GM20431 (cell line): ENCODE measurements at regions not wholly inside any gene's neighbourhood (a gene's known extent, or its start where the extent isn't known, plus 50 kb on each side); places are given as distances from the start of the nearest gene placed in this dataset.

Experiments used
- in situ Hi-C: fragments of 300-500 bp; cut with MseI, MboI; formaldehyde crosslinking; loops from one replicate; pipeline ENCODE4 v1.15.0; 2020; ENCODE audit warnings: low sequenced_read_pairs; ENCODE audit not compliant: unreplicated experiment

DNA sequence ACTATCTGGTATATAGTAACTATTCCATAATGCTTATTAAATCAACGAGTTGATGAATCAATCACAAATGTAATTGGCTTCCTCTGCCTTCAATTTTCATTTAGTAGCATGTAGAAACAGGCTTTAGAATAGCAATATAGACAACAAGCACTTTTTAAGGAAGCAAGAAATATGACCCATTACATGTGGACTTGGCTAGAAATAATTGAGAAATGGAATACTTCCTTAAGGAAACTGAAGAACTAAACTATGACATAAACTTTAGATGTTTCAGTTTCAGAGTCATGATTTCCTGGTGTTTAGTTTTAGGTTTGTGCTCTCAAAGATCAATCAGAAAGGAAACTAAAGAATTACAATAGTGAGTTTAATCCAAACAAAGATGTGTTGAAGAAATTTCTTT is 443.8 kb downstream of the MBD2 start:
- in situ Hi-C loops: no loop called here

DNA sequence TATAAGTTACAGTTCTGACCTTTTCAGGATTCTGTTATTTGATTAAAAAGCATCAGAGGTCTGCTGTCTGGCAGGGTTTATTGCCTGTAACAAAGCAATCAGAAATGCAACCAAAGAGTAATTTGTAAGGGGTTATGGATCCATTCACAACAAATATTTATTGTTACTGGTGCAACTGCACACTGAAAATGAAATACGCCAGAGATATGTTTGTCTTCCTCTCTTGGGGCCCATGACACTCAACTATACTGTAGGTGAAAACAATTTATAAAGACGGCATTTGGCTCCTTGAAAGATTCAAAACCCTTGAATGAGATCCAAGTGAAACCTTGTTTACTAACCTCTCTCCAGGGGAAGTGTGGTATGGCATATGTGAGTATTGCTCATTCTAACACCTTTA is 452.2 kb downstream of the MBD2 start:
- in situ Hi-C loops: no loop called here

DNA sequence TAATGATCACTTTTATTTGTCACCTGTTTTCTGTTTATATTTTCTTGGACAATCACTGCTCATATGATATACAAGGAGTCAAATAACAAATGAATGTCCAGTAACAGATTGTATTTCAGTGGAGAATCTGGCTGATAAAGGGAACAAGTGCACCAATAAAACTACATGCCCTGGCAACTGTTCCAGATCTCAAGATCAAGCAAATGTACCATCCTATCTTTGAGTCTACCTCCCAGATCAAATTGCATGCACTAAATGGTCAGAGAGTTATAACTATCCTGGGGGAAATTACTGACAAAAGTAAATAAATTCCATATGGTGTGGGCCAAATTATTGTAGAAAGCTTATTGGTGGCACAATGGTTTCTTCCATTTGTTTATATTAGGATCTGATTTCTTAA is 452.8 kb downstream of the MBD2 start:
- in situ Hi-C loops: no loop called here

DNA sequence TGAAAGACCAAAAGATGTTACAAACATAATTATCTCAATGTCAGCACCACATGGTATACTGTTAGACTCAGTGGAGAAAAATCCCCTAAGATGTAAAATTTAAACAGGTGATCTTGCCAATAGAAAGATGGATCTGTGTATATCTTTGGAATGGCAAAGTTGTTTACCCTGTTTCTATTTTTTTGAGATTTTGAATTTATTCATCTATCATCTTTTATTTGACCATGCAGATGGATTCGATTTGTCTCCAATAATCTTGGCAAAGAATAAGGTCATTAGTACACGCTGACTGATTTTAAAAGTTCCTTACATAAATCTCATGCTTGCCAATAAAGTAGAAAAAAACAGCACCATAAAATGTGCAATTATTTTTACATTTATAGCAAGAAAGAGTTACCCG is 459.3 kb downstream of the MBD2 start:
- in situ Hi-C loops: no loop called here

DNA sequence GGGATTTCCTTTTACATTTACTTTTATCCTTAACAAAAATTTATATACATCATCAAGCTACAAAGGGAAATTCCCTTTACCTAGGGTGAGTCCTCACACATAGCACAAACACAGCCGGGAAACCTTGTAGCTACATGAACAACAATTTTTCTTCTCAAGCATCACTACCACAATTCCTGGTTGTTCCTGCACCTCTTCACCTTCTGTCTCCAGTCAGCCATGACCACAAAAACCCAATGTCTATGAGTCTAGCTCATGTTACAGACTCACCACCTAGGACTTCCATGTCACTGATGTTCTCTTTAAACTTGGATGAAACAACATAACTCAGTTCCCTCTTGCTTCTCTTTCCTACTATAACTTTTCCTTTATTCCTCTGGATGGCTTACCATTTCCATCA is 460.4 kb downstream of the MBD2 start:
- in situ Hi-C loops: no loop called here

DNA sequence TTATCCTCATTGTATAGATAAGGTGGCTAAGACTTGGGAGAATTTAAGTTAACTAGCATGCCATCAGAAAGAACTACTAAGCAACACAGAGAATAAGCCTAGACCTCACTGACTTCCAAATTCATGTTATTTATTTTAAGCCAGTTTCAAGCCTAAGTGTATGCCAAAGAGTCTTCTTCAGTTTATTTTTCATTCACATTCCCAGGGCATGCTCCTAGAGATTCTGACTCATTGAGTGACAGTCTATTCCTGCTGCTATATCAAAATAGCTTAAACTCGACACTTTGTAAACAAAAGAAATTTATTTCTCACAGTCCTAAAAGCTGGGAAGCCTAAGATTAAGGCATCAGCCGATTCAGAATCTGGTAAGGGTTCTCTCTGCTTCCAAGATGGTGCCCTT is 467.1 kb downstream of the MBD2 start:
- in situ Hi-C loops: no loop called here

DNA sequence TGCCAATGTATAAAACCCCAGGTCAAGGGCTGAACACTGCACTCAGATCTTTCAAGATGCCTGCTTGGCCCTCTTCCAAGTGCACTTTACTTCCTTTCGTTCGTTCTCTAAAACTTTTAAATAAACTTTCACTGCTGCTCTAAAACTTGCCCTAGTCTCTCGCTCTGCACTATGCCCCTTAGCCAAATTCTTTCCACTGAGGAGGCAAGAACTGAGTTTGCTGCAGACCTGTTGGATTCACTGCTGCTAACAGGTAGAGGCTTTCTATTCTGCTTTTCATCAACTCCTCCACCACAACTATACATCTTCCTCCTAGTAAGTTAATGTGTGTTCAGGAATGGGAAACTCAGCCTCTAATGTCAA is 467.9 kb downstream of the MBD2 start:
- in situ Hi-C loops: no loop called here

DNA sequence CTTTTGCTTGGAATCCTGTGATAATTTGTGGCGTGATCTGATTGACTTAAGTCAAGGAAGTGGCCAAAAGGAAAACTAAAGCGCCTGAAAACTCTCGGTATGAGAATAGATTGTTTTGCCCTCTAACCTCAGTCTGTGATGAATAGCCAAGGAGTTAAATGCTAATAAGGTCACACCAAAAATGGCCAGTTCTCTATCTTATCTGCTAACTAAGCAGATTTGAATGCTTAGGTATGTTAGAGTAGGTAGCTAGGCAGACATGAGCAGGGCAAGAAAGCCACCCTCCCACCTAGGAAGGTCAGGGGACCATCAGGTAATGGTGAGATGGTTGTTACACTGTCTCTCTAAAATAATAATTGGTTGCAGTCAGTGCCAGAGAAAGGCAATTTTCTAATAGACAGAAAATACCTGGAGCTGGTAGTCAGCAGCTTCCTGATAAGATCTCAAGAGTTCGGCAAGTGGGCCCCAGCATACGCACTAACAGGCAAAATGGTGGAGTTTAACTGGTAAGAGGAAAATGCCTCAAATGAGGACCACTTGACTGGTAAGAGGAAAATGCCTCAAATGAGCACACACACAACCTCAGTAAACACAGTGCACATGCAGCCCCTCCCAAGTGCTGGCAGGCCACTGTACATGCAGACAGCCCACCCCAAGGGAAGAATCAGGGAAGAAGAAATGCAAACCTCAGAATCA is 468.4 kb downstream of the MBD2 start:
- in situ Hi-C loops: no loop called here

DNA sequence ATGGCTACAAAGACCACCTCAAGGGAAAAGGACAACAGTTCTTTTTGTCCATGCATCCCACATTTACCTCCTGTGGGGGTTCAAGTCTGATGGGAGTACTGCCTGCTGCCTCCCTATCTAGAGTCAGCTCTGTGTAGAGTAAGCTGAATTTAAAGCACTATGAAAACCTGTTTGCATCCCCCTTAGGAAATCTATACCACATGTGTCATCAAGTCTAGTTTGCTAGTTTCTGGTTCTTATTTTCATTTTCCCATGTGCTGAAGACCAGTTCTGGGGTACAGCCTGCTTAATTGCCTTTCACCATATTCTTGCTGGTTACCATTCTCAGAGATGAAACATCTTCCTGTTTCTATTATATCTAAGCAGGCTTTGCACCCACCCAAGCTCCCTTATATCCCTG is 470.3 kb downstream of the MBD2 start:
- in situ Hi-C loops: no loop called here

DNA sequence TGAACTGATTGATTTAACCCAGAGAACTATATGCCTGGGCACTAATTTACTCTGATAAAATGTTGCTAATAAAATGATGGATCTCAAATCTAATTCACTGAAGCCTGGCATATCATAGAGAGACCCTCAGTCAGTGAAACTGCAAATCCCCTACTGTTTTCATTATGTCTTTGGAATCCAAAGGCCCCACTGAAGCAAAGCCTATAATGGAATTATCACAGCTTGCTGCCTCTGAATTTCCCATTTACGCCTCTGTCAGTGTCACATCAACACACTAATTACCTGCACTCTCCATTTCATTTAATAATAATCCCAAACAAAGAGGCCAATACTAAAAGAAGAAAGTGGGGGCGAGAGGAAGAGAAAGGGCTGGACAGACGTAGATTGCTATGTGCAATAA is 470.9 kb downstream of the MBD2 start:
- in situ Hi-C loops: no loop called here

DNA sequence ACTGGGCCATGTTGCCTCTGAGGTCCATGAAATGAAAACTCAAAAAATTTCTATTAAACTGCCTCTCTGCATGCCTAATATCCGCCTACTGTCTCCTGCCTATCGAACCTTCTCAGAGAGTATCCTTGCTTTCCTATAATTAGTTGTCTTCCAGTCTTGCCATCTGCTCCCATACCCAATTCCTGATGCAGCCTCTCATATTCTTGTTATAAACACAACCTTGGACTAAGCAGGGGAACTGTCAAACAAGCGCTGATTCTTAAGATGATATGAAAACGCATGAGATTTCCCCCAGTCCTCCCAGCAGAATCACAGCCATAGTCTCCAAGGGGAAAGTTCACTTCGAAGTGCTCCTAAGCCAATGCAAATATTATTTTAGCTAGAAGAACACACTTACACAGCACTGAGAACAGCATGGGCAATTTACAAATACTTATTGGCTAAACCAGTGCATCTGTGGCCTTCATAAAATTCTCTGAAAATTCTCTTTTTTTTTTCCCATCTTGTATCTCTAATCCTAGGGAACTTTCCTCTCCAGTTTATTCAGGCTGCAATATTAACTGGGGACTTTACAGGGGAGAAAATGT is 471.6 kb downstream of the MBD2 start:
- in situ Hi-C loops: no loop called here

DNA sequence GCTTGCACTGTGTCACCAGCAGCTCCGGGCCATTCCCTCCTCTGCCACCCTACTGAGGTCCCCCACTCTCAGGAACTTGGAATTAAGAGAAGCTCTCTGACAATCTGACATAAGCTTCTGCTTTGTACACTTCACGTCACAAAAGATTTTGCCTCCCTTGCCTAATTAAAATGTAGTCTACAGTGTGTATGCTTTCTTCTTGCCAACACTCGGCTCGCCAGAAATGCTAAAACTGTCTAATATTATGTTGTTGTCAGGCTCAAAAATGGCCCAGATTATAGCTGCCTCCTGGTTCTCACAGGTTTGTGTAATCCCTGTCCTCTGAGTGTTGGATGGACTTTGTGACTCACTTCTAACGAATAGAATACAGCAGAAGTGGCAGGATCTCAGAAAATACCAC is 474.7 kb downstream of the MBD2 start:
- in situ Hi-C loops: no loop called here

DNA sequence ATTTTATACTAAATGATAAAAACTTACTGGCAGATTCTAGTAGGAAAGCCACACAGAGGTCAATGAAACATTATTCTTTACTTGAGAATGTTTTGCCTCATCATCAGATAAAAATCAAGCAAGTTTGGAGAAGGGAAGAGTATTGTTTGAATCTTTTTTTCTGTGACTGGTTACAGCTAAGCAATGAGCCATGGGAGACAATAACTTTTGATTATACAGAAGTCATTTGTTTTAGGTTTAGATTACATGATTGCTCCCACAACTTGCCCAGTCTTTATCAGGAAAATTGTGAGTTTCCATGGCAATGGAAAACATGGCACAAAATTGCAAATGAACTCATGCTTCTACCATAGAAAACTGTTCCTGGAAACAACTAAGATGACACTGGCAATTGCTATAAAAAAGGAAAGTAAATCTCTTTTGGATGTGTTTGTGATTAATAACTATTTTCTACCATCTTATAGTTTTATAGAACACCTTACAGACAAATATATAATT is 476.8 kb downstream of the MBD2 start:
- in situ Hi-C loops: no loop called here

DNA sequence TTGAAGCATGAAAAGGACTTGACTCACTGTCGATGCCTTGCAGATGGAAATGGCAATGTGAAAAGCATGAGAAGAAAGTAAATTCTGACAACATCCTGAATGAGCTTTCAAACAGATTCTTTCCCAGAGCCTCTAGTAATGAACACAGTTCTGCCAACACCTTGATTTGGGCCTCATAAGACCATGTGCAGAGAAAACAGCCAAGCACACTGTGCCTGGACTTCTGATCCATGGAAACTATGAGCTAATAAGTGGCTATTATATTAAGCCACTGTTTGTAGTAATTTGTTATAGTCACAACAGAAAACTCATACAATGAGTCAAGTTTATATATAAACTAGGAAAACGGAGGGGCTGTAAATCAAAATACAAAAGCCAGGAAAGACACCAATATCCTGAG is 477.3 kb downstream of the MBD2 start:
- in situ Hi-C loops: no loop called here

DNA sequence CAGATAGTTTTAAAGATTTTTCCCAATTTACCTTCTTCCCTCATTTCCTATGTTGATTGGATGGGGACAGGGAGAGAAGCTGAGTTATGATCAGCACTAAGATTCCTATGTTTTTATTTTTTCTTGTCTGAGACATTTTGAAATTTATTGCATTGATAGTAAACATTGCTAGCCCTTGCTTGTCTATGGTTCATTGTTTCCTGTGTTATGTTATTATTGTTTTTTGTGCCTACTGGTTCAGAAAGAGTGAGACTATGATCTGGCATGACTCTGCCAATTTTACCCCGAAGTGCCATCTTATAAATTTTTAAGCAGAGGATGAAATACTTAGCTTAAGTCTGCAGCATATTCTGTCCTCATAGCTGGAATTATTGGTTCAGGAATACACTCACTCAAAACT is 478.5 kb downstream of the MBD2 start:
- in situ Hi-C loops: no loop called here

DNA sequence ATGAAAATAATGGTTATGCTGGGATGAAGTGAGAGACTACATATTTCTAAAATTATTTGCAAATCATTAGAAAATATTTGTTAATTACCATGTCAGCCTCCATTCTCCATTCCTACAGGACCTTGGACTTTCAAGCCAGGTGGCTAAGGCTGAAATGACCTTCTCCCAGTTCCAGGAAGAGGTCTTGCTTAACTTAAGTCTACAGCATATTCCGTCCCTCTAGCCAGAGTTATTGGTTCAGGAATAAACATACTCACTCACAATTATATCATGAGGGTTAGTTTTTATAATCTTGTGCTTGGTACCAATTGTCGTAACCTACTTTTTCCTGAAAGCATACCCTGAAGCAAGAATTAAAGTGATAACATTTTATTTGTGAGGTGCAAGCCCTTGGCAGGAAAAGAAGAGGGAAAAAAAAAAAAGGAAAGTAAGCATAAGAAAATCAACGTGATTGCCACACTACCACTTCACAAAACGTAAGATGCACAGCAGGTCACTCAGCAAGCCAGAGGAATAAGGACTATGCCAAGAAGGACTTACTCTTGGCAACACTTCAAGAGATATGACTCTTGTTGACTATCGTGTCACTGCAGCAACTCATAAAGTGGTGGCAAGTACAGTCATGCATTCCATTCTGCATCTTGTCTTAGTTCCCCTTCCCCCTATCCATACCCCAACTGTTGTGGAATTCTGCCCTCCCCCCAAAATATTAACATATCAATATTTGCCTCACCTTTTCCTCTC is 479.1 kb downstream of the MBD2 start:
- in situ Hi-C loops: no loop called here

DNA sequence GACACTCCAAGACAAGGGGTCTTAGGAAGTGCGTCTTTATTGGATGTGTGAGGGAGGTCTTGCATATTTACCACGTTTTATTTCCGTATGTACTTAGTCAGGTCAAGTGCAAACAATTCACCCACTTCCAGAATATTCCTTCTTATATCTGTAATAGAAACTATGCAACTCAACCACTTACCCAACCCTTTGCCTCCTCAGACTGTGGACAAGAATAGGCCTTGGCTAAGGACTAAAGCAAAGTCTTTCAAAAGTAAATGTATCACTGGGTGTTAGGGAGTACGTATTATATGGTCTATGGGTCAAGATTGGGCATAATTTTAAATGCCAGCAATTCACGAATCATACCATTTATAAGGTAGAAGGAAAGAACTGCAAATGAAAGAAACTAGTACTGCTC is 484.8 kb downstream of the MBD2 start:
- in situ Hi-C loops: no loop called here

DNA sequence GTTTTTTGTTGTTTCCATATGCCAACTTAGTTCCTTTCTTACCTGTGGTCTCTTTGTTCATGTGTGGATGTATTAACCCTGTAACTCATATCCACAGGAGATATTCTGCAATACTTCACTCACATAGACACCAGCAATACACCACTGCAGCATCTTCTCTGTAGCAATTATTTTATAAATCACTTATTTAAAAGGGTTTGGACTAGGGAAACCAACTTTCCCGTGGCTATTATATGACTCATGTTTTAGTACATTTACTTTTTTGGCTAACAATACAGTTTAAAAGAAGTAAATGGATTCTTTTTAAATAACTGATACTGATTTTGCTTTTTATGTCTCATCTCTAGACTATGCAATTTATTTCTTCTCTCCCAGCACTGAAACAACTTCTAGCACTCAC is 488.9 kb downstream of the MBD2 start:
- in situ Hi-C loops: no loop called here

DNA sequence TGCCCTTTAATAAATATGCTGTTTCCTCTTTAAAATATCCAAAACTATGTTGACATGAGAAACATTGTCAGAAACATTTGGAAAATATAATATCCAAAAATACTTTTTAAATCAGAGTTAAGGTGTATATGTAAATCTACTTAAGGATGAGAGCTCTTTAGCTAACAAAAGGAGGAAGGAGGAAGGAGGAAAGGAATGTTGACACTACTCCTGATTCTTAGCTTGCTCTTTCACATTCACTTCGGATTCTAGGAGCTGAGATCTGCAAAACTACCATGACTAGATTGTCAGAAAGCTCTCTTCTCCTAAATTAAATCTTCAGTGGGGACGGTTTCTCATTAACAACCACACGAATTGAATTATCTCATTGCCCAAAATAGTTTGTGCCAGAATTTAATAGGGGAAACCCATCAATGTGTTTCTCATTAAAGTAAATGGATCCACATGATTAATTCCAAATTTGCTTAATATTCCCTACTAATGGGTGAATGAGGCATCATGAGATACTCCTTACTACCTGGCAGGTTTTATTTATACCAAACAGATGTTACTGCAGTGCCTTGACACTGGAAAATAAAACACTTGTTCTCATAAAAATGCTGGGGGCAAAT is 509.1 kb downstream of the MBD2 start:
- in situ Hi-C loops: no loop called here

DNA sequence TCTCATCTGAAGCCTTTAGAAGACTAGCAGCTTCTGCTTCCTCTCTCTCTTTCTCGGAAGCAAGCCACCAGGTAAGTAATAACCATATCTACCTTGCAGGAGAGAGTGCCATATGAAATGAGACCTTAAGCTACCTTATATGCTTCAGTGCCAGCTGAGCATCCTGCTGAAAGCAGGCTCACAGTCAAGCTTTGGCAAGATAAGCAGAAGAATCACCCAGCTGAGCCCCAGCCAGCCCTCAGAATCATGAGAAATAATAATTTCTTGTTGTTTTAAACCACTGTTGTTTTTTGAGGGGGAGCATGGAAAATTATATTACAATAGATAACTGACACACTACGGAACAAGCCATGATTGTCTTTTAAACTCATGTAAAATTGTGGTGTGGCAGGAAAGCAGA is 514.4 kb downstream of the MBD2 start:
- in situ Hi-C loops: no loop called here

DNA sequence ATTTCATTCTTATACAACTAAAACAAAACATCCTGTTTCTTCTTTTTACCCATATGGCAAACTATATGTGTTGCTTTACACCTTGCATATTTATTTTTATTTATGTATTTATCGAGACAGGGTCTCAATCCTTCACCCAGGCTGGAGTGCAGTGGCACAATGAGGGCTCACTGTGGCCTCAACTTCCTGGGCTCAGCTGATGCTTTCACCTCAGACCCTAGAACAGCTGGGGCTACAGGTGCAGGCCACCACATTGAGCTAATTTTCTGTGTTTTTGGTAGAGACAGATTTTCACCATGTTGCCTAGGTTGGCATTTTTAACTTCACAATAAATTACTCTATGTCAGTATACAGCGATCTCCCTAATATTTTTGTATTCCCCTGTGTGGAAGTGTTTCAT is 522.0 kb downstream of the MBD2 start:
- in situ Hi-C loops: no loop called here
